Nephron (organoid): ENCODE measurements at regions not wholly inside any gene's neighbourhood (a gene's known extent, or its start where the extent isn't known, plus 50 kb on each side); places are given as distances from the start of the nearest gene placed in this dataset.
A peak's percentile ranks its signal among the peaks of the same experiment; 100 is the strongest.

Source experiments
- H3K27ac Mint-ChIP-seq, 3 experiments: 2 replicates each; pipeline ENCODE4 v1.8.0; 2020; ENCODE audit warnings: mixed read lengths in 3 of 3, mild to moderate bottlenecking in 2 of 3, moderate library complexity in 1 of 3
- H3K27me3 Mint-ChIP-seq: 2 replicates; pipeline ENCODE4 v1.8.0; 2021; ENCODE audit warnings: low read depth, mild to moderate bottlenecking, moderate library complexity, mixed read lengths
- H3K36me3 Mint-ChIP-seq: 2 replicates; pipeline ENCODE4 v1.8.0; 2020; ENCODE audit warnings: low read depth, mixed read lengths
- H3K4me1 Mint-ChIP-seq: 2 replicates; pipeline ENCODE4 v1.8.0; 2020; ENCODE audit warnings: mixed read lengths
- H3K4me3 Mint-ChIP-seq, 3 experiments: 2 replicates each; pipeline ENCODE4 v1.8.0; 2020; ENCODE audit warnings: mild to moderate bottlenecking in 3 of 3, mixed read lengths in 3 of 3, moderate library complexity in 2 of 3
- H3K9me3 Mint-ChIP-seq: 2 replicates; pipeline ENCODE4 v1.8.0; 2020; ENCODE audit warnings: mixed read lengths
- CTCF ChIP-seq, 3 experiments: fragments of 200-600 bp; sonication (generic); IDR thresholded peaks; one replicate each; pipeline ENCODE4 v1.5.0; 2021; ENCODE audit warnings: antibody characterized with exemption in 3 of 3; ENCODE audit not compliant: unreplicated experiment in 3 of 3

DNA sequence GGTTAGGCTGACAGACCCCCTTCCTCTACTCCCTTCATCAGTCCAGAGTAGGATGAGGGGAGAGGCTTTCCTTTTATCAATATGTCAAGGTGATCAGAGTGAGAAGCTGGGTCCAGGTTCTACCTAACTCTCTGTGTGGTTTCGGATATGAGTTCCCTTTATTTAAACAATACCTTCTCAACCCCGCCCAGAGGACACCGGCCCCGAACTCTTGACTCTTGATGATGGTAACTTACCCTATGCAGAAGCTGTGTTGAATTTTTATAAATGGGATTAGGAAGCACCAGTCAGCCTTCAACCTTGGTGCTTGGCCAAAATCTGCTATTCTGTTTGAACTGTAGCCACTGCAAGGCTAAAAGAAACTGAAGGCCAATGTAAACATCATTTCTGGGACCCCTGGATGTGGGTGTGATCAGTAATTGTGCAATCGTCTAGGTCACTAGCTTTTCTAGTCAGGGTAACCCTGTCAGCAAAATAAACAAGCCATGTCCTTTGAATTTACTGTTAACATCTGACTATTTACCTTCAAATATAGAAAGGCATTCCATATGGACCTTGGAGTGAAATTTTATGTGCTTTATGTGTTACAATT, 398.3 kb downstream of the SEC16B start:
- no peak for TF ChIP-seq CTCF (IDR thresholded peaks at IDR 0.05; ENCODE audit: unreplicated experiment in 3 of 3)
- no peaks in the 10 kb centered on the region for H3K36me3 Mint-ChIP-seq
- H3K4me1 Mint-ChIP-seq, result peaks cover 5% of the 10 kb centered on the region
- no peaks in the 10 kb centered on the region for H3K9me3 Mint-ChIP-seq
- H3K27ac Mint-ChIP-seq, result no peak overlapping the region
- no peak overlapping the region for H3K4me3 Mint-ChIP-seq
- H3K27me3 Mint-ChIP-seq, result peaks cover 4% of the 10 kb centered on the region

DNA sequence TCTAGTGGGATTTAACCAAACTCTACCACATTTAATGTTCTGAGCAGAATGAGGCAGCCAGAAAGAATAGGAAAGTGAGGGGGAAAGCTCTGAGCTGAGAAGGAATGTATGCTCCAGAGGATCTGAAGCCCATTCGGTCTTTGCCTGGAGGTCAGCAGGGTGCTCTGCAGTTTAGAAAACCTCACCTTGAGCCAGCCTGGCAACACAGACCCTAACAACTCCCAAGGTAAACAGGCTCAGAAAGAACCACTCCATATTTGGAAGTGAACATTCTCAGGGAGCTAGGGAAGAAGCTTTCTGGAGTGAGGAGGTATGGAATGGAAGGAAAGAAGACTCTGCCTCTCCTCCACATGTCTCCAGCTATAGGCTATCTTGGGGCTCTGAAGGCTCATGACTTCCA, 398.8 kb downstream of the SEC16B start:
- H3K27ac Mint-ChIP-seq, result no peak overlapping the region
- H3K9me3 Mint-ChIP-seq, result no peaks in the 10 kb centered on the region

GRCh38 chr1:177569476-177569875, 398.7 kb downstream of the BRINP2 start:
- Mint-ChIP-seq H3K4me1 (peaks cover 5% of the 10 kb centered on the region), H3K27me3 (peaks cover 4% of the 10 kb centered on the region), H3K4me3 (no peak overlapping the region), H3K36me3 (no peaks in the 10 kb centered on the region), H3K27ac (no peak overlapping the region), H3K9me3 (no peaks in the 10 kb centered on the region)
- TF ChIP-seq CTCF (IDR thresholded peaks at IDR 0.05; ENCODE audit: unreplicated experiment in 3 of 3), result no peak

More for the DNA sequence above, 398.8 kb downstream of the SEC16B start:
- no peaks in the 10 kb centered on the region for H3K36me3 Mint-ChIP-seq
- H3K4me1 Mint-ChIP-seq, result peaks cover 5% of the 10 kb centered on the region
- no peak for TF ChIP-seq CTCF (IDR thresholded peaks at IDR 0.05; ENCODE audit: unreplicated experiment in 3 of 3)
- peaks cover 4% of the 10 kb centered on the region for H3K27me3 Mint-ChIP-seq
- no peak overlapping the region for H3K4me3 Mint-ChIP-seq

GRCh38 chr1:177568622-177569021, 397.9 kb downstream of the BRINP2 start:
- Mint-ChIP-seq H3K27me3 (peaks cover 4% of the 10 kb centered on the region), H3K36me3 (no peaks in the 10 kb centered on the region), H3K27ac (no peak overlapping the region), H3K4me3 (no peak overlapping the region), H3K4me1 (peaks cover 5% of the 10 kb centered on the region), H3K9me3 (no peaks in the 10 kb centered on the region)
- TF ChIP-seq CTCF (IDR thresholded peaks at IDR 0.05; ENCODE audit: unreplicated experiment in 3 of 3), result no peak

DNA sequence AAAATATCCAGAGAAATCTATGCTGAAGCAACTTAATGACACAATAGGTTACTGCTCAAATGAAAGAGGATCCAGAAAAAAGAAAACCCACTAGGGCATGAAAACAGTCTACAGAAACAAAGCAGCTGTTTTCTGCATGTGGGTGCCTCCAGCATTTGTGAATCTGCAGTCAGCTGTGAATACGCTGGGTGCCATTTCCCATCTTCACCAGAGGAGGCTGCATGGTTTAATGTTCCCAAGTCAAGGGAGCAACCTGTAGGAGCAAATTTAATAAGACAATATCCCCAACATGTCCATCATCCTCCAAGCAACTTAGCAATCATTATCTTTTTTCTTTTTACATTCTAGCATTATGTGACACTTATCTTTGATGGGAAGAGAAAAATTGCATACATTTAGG, 396.6 kb downstream of the BRINP2 start:
- Mint-ChIP-seq H3K36me3 (no peaks in the 10 kb centered on the region), H3K4me1 (no peaks in the 10 kb centered on the region), H3K4me3 (no peak overlapping the region)

More for the DNA sequence above, 396.6 kb downstream of the BRINP2 start:
- Mint-ChIP-seq H3K9me3 (no peaks in the 10 kb centered on the region), H3K27me3 (peaks cover 4% of the 10 kb centered on the region), H3K27ac (no peak overlapping the region)
- peak in 2 of 3 experiments; percentile 33 to 42 for TF ChIP-seq CTCF (IDR thresholded peaks at IDR 0.05; ENCODE audit: unreplicated experiment in 3 of 3)
